ENCODE measurements at regions not wholly inside any gene's neighbourhood (a gene's known extent, or its start where the extent isn't known, plus 50 kb on each side); places are given as distances from the start of the nearest gene placed in this dataset.

- no peak for DNase-seq (ENCODE audit: low read depth)
- Histone ChIP-seq H3K4me3 (ENCODE audit: low read depth, low read length) (no peak overlapping the region), H3K27me3 (ENCODE audit: control insufficient read depth, insufficient read depth, low read length) (no peaks in the 10 kb centered on the region), H3K36me3 (ENCODE audit: control insufficient read depth, insufficient read depth, low read length) (no peaks in the 10 kb centered on the region)
- no peak for TF ChIP-seq CTCF (IDR thresholded peaks at IDR 0.05; ENCODE audit: insufficient read depth, low read length, severe bottlenecking)
- FAIRE-seq = no peak
Observed at GRCh38 chr11:31972623-31973022, 118.3 kb upstream of the RCN1 start.

GRCh38 chr11:31969359-31969702, 121.5 kb upstream of the RCN1 start:
- Histone ChIP-seq H3K27me3 (ENCODE audit: control insufficient read depth, insufficient read depth, low read length) (no peaks in the 10 kb centered on the region), H3K36me3 (ENCODE audit: control insufficient read depth, insufficient read depth, low read length) (no peaks in the 10 kb centered on the region), H3K4me3 (ENCODE audit: low read depth, low read length) (no peak overlapping the region)
- DNase-seq (ENCODE audit: low read depth) = no peak
- no peak for FAIRE-seq
- no peak for TF ChIP-seq CTCF (IDR thresholded peaks at IDR 0.05; ENCODE audit: insufficient read depth, low read length, severe bottlenecking)

GRCh38 chr11:31968461-31969358, 122.2 kb upstream of the RCN1 start:
- Histone ChIP-seq H3K36me3 (ENCODE audit: control insufficient read depth, insufficient read depth, low read length) (no peaks in the 10 kb centered on the region), H3K27me3 (ENCODE audit: control insufficient read depth, insufficient read depth, low read length) (no peaks in the 10 kb centered on the region), H3K4me3 (ENCODE audit: low read depth, low read length) (no peak overlapping the region)
- FAIRE-seq (no peak), DNase-seq (ENCODE audit: low read depth) (peak; percentile 13)
- no peak for TF ChIP-seq CTCF (IDR thresholded peaks at IDR 0.05; ENCODE audit: insufficient read depth, low read length, severe bottlenecking)

- DNase-seq (ENCODE audit: low read depth) (no peak), FAIRE-seq (no peak)
- Histone ChIP-seq H3K36me3 (ENCODE audit: control insufficient read depth, insufficient read depth, low read length) (no peaks in the 10 kb centered on the region), H3K27me3 (ENCODE audit: control insufficient read depth, insufficient read depth, low read length) (no peaks in the 10 kb centered on the region), H3K4me3 (ENCODE audit: low read depth, low read length) (no peak overlapping the region)
- no peak for TF ChIP-seq CTCF (IDR thresholded peaks at IDR 0.05; ENCODE audit: insufficient read depth, low read length, severe bottlenecking)
Observed at GRCh38 chr11:31967404-31968130, 123.3 kb upstream of the RCN1 start.

GRCh38 chr11:31966846-31967245, 124.0 kb upstream of the RCN1 start:
- FAIRE-seq (no peak), DNase-seq (ENCODE audit: low read depth) (no peak)
- Histone ChIP-seq H3K27me3 (ENCODE audit: control insufficient read depth, insufficient read depth, low read length) (no peaks in the 10 kb centered on the region), H3K36me3 (ENCODE audit: control insufficient read depth, insufficient read depth, low read length) (no peaks in the 10 kb centered on the region), H3K4me3 (ENCODE audit: low read depth, low read length) (no peak overlapping the region)
- no peak for TF ChIP-seq CTCF (IDR thresholded peaks at IDR 0.05; ENCODE audit: insufficient read depth, low read length, severe bottlenecking)
